Stimulated activated CD4-positive, alpha-beta T cell treated with anti-CD3 and anti-CD28 coated beads, TNF-alpha, amount 100 ng/mL, for 48 hours (primary cell): ENCODE measurements at regions not wholly inside any gene's neighbourhood (a gene's known extent, or its start where the extent isn't known, plus 50 kb on each side); places are given as distances from the start of the nearest gene placed in this dataset.

Experiments used
- DNase-seq, 3 donors: peaks; one replicate each; pipeline ENCODE4 v3.0.0-alpha.2; 2020; ENCODE audit warnings: low read depth in 3 of 3

DNA sequence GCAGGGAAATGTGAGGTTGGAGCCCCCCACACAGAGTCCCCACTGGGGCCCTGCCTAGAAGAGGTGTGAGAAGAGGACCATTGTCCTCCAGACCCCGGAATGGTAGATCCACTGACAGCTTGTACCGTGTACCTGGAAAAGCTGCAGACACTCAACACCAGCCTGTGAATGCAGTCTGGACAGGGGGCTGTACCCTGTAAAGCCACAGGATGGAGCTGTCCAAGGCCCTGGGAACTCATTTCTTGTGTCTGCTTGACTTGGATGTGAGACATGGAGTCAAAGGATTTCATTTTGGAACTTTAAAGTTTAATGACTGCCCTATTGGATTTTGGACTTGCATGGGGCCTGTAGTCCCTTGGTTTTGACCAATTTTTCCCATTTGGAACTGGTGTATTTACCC is 535.0 kb upstream of the MEF2C start:
- no peak for DNase-seq

DNA sequence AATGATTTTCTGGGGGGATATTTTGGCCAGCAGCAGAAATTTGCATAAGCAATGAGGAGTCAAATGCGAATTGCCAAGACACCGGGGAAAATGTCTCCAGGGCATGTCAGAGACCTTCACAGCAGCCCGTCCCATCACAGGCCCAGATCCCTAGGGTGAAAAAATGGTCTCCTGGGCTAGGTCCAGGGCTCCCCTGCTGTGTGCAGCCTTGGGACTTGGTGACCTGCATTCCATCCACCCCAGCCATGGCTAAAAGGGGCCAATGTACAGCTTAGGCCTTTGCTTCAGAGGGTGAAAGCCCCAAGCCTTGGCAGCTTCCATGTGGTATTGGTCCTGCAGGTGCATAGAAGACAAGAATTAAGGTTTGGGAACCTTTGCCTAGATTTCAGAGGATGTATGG is 534.5 kb upstream of the MEF2C start:
- DNase-seq = no peak

GRCh38 chr5:89411891-89412290 is 528.9 kb upstream of the MEF2C start:
- DNase-seq = no peak

DNA sequence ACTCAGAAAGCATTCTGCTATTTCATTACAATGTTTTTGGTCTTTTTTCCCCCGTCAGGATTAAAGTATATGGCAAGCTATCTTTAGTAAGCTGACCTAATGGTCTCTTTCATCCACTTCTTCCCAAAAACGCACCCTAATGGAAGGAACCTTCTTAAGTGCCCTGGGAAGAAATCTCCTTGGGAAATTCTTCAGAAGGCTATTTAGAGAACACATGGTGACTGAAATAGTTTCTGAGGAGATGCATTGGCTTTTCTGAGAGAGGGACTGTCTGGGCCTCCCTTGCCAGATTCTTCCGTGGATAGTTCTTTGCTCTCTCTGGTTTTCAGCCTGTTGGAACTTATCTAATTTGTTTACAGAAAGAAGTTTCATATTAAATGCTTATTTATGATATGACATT is 524.1 kb upstream of the MEF2C start:
- no peak for DNase-seq

- no peak for DNase-seq
These were observed 518.7 kb upstream of the MEF2C start for GRCh38 chr5:89401659-89402058.

- DNase-seq = no peak
These were observed 518.0 kb upstream of the MEF2C start for GRCh38 chr5:89401012-89401411.

DNA sequence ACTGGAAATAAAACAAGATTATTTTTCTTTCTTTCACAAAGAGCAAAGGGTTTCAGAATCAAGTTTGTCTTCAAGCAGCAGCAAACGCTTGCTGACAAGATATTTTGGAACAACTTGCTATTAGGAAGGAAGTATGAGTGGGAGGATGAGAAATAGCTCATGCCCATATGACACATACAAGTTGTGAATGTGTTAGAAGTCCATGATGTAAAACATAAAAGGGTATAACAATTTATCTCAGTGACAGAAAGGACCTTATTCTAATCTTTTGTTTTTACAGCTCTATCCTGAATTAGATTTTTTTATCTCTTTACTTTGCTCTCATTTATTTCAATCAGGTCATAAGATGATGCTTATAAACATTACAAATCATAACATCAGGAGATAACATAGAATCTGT is 516.6 kb upstream of the MEF2C start:
- no peak for DNase-seq

DNA sequence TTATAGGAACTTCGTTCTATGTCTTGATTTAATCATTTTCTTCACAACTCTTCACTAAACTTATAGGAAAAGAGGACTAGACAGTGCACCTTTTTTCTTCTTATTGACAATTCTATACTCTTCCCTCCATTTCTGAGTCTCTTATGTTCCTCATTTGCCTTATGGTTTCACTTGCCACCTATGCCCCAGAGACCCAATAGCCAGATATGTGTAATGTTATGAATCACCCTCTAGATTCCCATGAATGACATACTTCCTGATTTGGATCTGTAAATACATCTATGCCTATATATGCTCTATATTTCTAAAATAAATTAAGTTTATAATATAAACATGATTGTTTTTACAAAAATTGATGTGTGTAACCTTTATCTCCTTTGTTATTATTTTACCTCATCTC is 514.1 kb upstream of the MEF2C start:
- DNase-seq = no peak

DNA sequence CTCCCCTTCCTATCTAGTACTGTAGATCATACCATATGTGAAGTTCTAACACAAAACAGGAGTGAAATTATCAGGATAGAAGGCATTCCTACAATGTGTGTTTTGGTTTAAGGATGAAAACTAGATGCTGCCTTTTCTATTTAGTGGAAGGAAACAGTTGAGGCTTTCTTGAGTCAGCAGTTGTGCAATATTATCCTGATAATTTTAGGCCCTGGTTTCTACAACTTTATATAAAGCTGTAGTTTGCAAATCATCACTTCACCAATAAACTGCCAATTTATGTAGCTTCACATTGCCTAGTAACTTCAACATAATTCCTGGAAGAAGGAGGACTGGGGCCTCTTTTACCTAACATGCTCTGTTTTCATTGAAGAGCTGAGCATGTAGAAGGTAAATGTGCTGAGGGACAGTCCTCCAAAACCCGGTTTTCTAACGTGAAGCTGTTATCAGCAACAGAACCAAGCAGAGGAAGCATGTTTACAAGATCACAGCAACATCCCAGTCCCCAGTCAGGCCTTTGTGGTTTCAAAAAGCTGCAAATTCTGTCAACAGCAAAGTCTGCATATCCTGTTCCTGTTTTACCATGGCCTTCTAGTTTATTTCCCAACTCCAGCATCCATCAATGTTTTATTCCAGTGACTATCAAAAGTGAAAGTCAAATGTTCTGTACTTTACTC is 513.4 kb upstream of the MEF2C start:
- DNase-seq = no peak

DNA sequence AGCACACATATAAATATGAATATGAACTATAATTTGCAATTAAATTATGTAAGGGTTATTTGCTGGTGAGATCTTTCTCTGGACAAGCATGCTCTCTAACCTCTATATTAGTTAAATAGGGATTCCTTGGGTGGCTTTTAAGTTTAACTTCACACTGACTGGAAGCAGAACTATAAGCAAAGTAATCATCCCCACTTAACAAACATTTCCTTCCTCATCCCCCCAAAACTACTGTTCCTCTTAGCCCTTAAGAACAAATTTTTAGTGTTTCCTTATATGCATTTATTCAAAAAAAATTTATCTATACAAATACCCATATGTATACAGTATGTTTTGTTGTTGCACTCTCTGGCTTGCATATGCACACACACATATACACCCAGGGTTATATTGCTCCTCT is 512.1 kb upstream of the MEF2C start:
- DNase-seq = no peak

DNA sequence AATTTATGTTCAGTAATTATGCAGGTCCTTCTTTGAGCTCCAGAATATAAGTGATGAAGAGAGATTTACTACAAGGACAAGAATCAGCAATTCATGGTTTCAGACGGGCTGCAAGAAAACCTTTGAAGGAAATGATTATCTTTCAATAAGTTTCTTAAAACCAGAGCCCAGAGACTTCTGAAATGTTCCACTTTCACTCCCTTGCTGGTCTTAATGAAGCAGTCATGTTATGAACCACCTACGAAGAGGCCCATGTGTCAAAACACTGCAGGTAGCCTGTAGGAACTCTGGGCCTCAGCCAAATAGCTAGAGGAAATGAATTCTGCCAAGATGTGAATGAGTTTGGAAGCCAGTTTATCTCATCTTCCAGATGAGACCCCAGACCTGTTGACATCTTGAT is 505.9 kb upstream of the MEF2C start:
- DNase-seq = no peak

DNA sequence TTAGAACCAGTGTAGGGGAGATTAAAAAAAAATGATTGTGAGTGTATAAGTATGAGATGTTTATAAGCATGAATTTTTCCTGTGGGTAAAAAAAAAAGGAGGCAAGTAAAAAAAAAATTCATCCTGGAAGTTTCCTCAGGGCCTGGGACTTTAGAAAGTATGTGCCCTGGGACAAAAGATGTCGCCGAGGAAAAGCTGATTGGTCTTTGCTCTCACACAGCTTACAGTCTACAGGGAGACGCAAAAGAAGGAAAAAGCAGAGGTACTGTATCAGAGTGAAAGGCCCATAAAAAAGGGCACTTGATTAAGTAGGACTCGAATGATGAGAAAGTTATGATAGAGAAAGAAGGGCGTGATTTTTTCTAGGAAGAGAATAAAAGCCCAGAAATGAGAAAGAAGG is 501.4 kb upstream of the MEF2C start:
- DNase-seq = no peak

- DNase-seq = no peak
These were observed 497.7 kb upstream of the MEF2C start for GRCh38 chr5:89380635-89381034.

DNA sequence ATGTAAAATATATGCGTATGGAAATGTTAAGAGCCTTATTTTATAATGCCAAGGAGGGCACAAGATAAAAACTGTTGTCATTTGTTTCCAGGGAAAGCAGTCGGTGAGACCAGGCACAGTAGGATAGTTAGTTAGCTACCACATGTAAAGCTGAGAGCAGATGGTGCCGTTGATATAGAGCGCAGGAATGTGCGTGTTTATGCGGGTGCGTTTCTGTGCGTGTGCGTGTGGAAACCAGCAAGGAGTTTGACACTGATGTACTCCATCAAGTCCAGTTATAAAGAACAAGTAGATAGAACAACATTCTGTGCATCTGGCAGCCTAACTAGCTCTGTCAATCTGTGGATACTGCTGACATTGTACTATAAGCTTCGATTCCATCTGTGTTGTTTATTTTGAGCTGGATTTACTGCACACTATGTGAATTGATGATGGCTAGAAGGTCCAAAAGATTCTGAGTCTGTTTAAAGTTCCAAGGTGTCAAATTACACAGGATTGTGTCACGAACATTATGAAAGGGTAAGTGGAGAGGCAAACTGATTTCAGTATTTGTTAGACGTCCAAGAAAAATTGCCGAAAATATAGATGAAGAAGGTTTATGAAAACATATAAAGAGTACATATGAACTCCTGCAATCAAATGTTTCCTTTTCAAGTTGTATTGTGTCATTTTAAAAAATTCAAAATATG is 494.9 kb upstream of the MEF2C start:
- no peak for DNase-seq

DNA sequence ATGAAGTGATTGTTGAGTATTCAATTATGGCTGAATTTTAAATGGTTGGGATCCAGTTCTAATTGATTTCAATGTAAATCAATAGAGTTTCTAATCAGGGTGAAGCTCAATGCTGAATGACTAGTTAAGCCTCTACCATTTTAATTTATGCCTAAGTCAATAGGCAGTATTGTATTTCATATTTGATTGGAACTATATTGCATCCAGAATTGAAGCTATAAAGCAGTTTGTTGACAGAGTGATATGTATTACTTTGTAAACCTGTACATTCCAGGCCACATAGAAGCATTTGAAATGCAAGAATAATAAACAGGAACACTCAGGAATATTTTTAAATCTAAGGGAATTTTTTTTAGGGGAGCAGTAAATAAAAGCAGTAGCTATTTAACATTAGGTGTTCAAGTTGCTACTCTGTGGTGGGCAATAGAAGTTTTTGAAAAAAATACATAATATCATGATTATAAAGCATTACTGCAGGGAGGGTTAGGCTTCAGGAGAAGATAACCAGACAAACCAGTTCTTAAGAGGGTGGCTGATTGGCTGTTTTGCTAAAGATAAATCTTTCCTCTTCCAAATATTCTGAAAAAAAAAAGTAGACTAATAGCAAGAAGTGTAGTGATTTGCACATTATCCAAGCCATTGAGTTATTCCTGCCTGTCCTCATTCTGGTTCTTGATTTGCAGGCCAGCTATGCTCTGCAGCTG is 492.0 kb upstream of the MEF2C start:
- no peak for DNase-seq

DNA sequence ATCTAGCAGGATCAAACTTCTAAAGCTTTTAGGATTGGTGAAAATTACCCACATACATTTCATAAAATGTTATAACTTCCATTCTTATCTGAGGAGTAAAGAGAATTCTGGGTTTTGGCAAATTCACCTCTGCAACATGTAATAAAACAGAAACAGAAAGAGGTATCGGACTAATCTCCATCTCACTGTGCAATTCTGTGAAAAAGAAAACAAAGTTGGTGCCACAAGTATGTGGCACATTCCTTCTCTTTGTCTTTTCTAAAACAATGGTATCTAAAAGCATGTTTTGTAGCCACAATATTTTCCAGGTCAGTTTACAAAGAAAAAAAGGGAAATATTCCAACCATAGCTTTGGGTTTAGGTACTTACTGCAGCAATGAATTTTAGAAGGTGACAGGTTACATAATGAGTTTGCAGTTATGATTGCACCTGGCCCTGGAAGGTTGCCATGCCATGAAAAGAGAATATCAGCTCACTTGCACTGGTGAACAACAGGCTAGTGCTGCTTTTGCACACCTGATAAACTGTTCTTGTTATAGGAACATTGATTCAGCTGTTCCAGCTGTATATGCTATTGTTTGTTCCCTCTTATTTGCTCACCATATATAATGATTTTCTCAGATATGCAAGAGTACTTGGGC is 491.3 kb upstream of the MEF2C start:
- DNase-seq = no peak

DNA sequence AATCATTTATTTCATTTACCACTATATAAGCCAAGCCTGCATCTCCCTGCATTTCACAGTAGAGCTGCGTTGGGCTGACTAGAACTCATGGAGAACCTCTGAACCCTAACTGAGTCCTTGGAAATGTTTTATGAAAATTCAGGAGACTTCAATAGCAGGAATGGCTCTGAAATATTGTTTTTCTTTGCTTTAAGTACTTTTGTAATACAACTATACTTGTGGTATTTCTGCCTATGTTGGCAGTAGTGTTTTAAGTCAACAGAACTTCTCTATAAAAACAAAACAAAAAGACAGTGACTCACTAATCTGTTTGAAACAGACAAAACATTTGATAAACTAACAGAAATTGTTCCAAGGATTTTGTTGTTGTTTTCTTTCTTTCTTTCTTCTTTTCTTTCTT is 489.2 kb upstream of the MEF2C start:
- DNase-seq = no peak

DNA sequence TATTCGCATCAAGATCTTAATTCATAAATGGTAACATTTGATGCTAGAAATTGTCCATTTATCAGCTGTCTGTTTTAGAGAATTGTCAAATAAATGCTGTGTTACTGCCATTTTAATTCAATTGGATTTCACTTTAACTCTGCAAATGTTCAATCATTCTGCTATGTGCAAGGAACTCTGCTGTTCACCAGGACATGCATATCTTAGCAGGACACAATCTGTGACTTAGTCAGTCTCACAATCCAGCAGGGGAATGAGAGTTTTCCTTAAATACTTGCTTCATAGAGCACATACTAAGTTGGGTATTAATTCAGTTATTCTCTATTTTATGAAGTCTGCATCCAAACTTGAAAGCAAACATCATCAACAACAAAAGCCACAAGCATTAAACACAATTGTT is 488.7 kb upstream of the MEF2C start:
- no peak for DNase-seq

GRCh38 chr5:89359046-89359445 is 476.1 kb upstream of the MEF2C start:
- DNase-seq = no peak

GRCh38 chr5:89353837-89354551 is 471.0 kb upstream of the MEF2C start:
- no peak for DNase-seq

- no peak for DNase-seq
These were observed 469.0 kb upstream of the MEF2C start for GRCh38 chr5:89351975-89352374.

DNA sequence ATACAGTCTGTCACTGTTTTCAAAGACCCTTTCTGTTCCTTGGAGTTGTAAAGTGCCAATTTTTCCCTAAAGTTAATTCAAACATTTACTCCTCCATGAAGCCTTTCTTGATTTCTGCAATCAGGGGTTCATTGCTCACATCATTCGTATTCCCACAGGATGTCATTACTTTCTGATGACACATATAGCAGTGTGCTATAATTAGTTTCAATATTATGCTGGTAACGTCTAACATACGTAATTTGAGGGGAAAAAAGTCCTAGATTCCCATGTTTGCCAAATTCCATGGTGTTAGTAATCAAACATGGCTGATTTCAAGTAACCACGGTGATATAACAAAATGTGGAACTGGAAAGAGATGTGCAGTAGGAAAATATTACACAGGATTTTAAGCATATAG is 468.2 kb upstream of the MEF2C start:
- no peak for DNase-seq
